ENCODE measurements at regions not wholly inside any gene's neighbourhood (a gene's known extent, or its start where the extent isn't known, plus 50 kb on each side); places are given as distances from the start of the nearest gene placed in this dataset.

- no peak overlapping the region for H2BK15ac ChIP-seq (replicated peaks; ENCODE audit: low read depth)
- no peak overlapping the region for H3K4me2 ChIP-seq (ENCODE audit: low read length)
- no peak for DNase-seq
- peaks cover 10% of the 10 kb centered on the region for H3K79me2 ChIP-seq (ENCODE audit: control insufficient read depth, insufficient read depth, low read length)
- peaks cover 3% of the 10 kb centered on the region for H3K79me1 ChIP-seq (ENCODE audit: low read length)
- no peak overlapping the region for H3K4me3 ChIP-seq (ENCODE audit: low read length)
- no peaks in the 10 kb centered on the region for H3K36me3 ChIP-seq (ENCODE audit: control insufficient read depth, insufficient read depth, low read length)
- no peak overlapping the region for H3K9ac ChIP-seq (ENCODE audit: low read length)
- no peak overlapping the region for H2BK5ac ChIP-seq (ENCODE audit: low read length)
- no CpG with 5 or more reads among the region's 2 CpGs for WGBS (ENCODE audit: extremely low coverage, insufficient coverage, low lambda C conversion rate)
- no peak overlapping the region for H4K5ac ChIP-seq (ENCODE audit: low read length)
- H3K27me3 ChIP-seq (ENCODE audit: insufficient read depth, low read length, poor library complexity) = no peaks in the 10 kb centered on the region
- no peak overlapping the region for H2BK120ac ChIP-seq (ENCODE audit: low read depth, low read length)
- no peak overlapping the region for H3K23ac ChIP-seq (ENCODE audit: low read length)
- no peak overlapping the region for H3K4ac ChIP-seq (ENCODE audit: low read depth, low read length)
- H3K4me1 ChIP-seq (ENCODE audit: control insufficient read depth, low read depth, low read length) = peaks cover 3% of the 10 kb centered on the region
- H3K56ac ChIP-seq (ENCODE audit: low read length) = no peak overlapping the region
- no peak overlapping the region for H2AK5ac ChIP-seq (ENCODE audit: low read length)
- no peak overlapping the region for H3K18ac ChIP-seq (ENCODE audit: low read length)
- no peak overlapping the region for H3K27ac ChIP-seq (ENCODE audit: low read depth, low read length)
- H4K8ac ChIP-seq (ENCODE audit: low read depth, low read length) = no peak overlapping the region
Observed at GRCh38 chr1:39150779-39151178, 53.7 kb upstream of the MACF1 start.

GRCh38 chr1:39151267-39151666, 53.2 kb upstream of the MACF1 start:
- peaks cover 3% of the 10 kb centered on the region for H3K4me1 ChIP-seq (ENCODE audit: control insufficient read depth, low read depth, low read length)
- H3K4me2 ChIP-seq (ENCODE audit: low read length) = no peak overlapping the region
- H3K56ac ChIP-seq (ENCODE audit: low read length) = no peak overlapping the region
- H3K27me3 ChIP-seq (ENCODE audit: insufficient read depth, low read length, poor library complexity) = no peaks in the 10 kb centered on the region
- no peak for DNase-seq
- H4K8ac ChIP-seq (ENCODE audit: low read depth, low read length) = no peak overlapping the region
- H3K4me3 ChIP-seq (ENCODE audit: low read length) = no peak overlapping the region
- H2BK120ac ChIP-seq (ENCODE audit: low read depth, low read length) = no peak overlapping the region
- no peak overlapping the region for H3K27ac ChIP-seq (ENCODE audit: low read depth, low read length)
- peaks cover 10% of the 10 kb centered on the region for H3K79me2 ChIP-seq (ENCODE audit: control insufficient read depth, insufficient read depth, low read length)
- H3K9ac ChIP-seq (ENCODE audit: low read length) = no peak overlapping the region
- no peak overlapping the region for H2BK5ac ChIP-seq (ENCODE audit: low read length)
- no peak overlapping the region for H2AK5ac ChIP-seq (ENCODE audit: low read length)
- H3K79me1 ChIP-seq (ENCODE audit: low read length) = peaks cover 3% of the 10 kb centered on the region
- no peaks in the 10 kb centered on the region for H3K36me3 ChIP-seq (ENCODE audit: control insufficient read depth, insufficient read depth, low read length)
- H3K23ac ChIP-seq (ENCODE audit: low read length) = no peak overlapping the region
- H2BK15ac ChIP-seq (replicated peaks; ENCODE audit: low read depth) = no peak overlapping the region
- no peak overlapping the region for H3K4ac ChIP-seq (ENCODE audit: low read depth, low read length)
- WGBS (ENCODE audit: extremely low coverage, insufficient coverage, low lambda C conversion rate) = no CpG with 5 or more reads among the region's 3 CpGs
- no peak overlapping the region for H3K18ac ChIP-seq (ENCODE audit: low read length)
- H4K5ac ChIP-seq (ENCODE audit: low read length) = no peak overlapping the region

GRCh38 chr1:39152923-39153322, 51.6 kb upstream of the MACF1 start:
- Histone ChIP-seq H3K27me3 (ENCODE audit: insufficient read depth, low read length, poor library complexity) (no peaks in the 10 kb centered on the region), H3K9ac (ENCODE audit: low read length) (no peak overlapping the region), H2AK5ac (ENCODE audit: low read length) (no peak overlapping the region), H2BK15ac (replicated peaks; ENCODE audit: low read depth) (no peak overlapping the region), H4K8ac (ENCODE audit: low read depth, low read length) (no peak overlapping the region), H3K4me1 (ENCODE audit: control insufficient read depth, low read depth, low read length) (peaks cover 3% of the 10 kb centered on the region), H3K4me3 (ENCODE audit: low read length) (no peak overlapping the region), H3K79me1 (ENCODE audit: low read length) (peaks cover 3% of the 10 kb centered on the region), H4K5ac (ENCODE audit: low read length) (no peak overlapping the region), H3K27ac (ENCODE audit: low read depth, low read length) (no peak overlapping the region), H2BK5ac (ENCODE audit: low read length) (no peak overlapping the region), H3K18ac (ENCODE audit: low read length) (no peak overlapping the region), H3K23ac (ENCODE audit: low read length) (no peak overlapping the region), H3K4ac (ENCODE audit: low read depth, low read length) (no peak overlapping the region), H3K79me2 (ENCODE audit: control insufficient read depth, insufficient read depth, low read length) (peaks cover 11% of the 10 kb centered on the region), H3K56ac (ENCODE audit: low read length) (no peak overlapping the region), H2BK120ac (ENCODE audit: low read depth, low read length) (no peak overlapping the region), H3K36me3 (ENCODE audit: control insufficient read depth, insufficient read depth, low read length) (no peaks in the 10 kb centered on the region), H3K4me2 (ENCODE audit: low read length) (no peak overlapping the region)
- DNase-seq = no peak
- WGBS (ENCODE audit: extremely low coverage, insufficient coverage, low lambda C conversion rate) = no CpG with 5 or more reads among the region's 1 CpG

GRCh38 chr1:39153684-39154083, 50.8 kb upstream of the MACF1 start:
- Histone ChIP-seq H3K4me2 (ENCODE audit: low read length) (no peak overlapping the region), H3K56ac (ENCODE audit: low read length) (no peak overlapping the region), H3K18ac (ENCODE audit: low read length) (no peak overlapping the region), H2BK5ac (ENCODE audit: low read length) (no peak overlapping the region), H3K4me1 (ENCODE audit: control insufficient read depth, low read depth, low read length) (peaks cover 11% of the 10 kb centered on the region), H2BK120ac (ENCODE audit: low read depth, low read length) (no peak overlapping the region), H4K8ac (ENCODE audit: low read depth, low read length) (no peak overlapping the region), H3K36me3 (ENCODE audit: control insufficient read depth, insufficient read depth, low read length) (no peaks in the 10 kb centered on the region), H3K4me3 (ENCODE audit: low read length) (no peak overlapping the region), H3K79me1 (ENCODE audit: low read length) (peaks cover 6% of the 10 kb centered on the region), H4K5ac (ENCODE audit: low read length) (no peak overlapping the region), H3K79me2 (ENCODE audit: control insufficient read depth, insufficient read depth, low read length) (peaks cover 13% of the 10 kb centered on the region), H2BK15ac (replicated peaks; ENCODE audit: low read depth) (no peak overlapping the region), H3K4ac (ENCODE audit: low read depth, low read length) (no peak overlapping the region), H3K27me3 (ENCODE audit: insufficient read depth, low read length, poor library complexity) (no peaks in the 10 kb centered on the region), H3K9ac (ENCODE audit: low read length) (no peak overlapping the region), H3K27ac (ENCODE audit: low read depth, low read length) (no peak overlapping the region), H3K23ac (ENCODE audit: low read length) (no peak overlapping the region), H2AK5ac (ENCODE audit: low read length) (no peak overlapping the region)
- WGBS (ENCODE audit: extremely low coverage, insufficient coverage, low lambda C conversion rate) = no CpG with 5 or more reads among the region's 2 CpGs
- DNase-seq = no peak

GRCh38 chr1:39154553-39155421, 49.7 kb upstream of the MACF1 start:
- H3K9ac ChIP-seq (ENCODE audit: low read length) = no peak overlapping the region
- no peaks in the 10 kb centered on the region for H3K27me3 ChIP-seq (ENCODE audit: insufficient read depth, low read length, poor library complexity)
- H3K27ac ChIP-seq (ENCODE audit: low read depth, low read length) = no peak overlapping the region
- H4K5ac ChIP-seq (ENCODE audit: low read length) = no peak overlapping the region
- no peak overlapping the region for H2BK5ac ChIP-seq (ENCODE audit: low read length)
- H3K23ac ChIP-seq (ENCODE audit: low read length) = no peak overlapping the region
- no peak overlapping the region for H2BK120ac ChIP-seq (ENCODE audit: low read depth, low read length)
- no peak overlapping the region for H3K4me2 ChIP-seq (ENCODE audit: low read length)
- WGBS (ENCODE audit: extremely low coverage, insufficient coverage, low lambda C conversion rate) = no CpG with 5 or more reads among the region's 6 CpGs
- H3K36me3 ChIP-seq (ENCODE audit: control insufficient read depth, insufficient read depth, low read length) = no peaks in the 10 kb centered on the region
- H2BK15ac ChIP-seq (replicated peaks; ENCODE audit: low read depth) = no peak overlapping the region
- no peak overlapping the region for H2AK5ac ChIP-seq (ENCODE audit: low read length)
- H4K8ac ChIP-seq (ENCODE audit: low read depth, low read length) = no peak overlapping the region
- peak; percentile 80 for DNase-seq
- H3K4me3 ChIP-seq (ENCODE audit: low read length) = no peak overlapping the region
- no peak overlapping the region for H3K18ac ChIP-seq (ENCODE audit: low read length)
- H3K4ac ChIP-seq (ENCODE audit: low read depth, low read length) = no peak overlapping the region
- H3K56ac ChIP-seq (ENCODE audit: low read length) = no peak overlapping the region
- H3K4me1 ChIP-seq (ENCODE audit: control insufficient read depth, low read depth, low read length) = peaks cover 16% of the 10 kb centered on the region
- H3K79me1 ChIP-seq (ENCODE audit: low read length) = peaks cover 11% of the 10 kb centered on the region
- peaks cover 19% of the 10 kb centered on the region for H3K79me2 ChIP-seq (ENCODE audit: control insufficient read depth, insufficient read depth, low read length)
